ENCODE measurements at regions not wholly inside any gene's neighbourhood (a gene's known extent, or its start where the extent isn't known, plus 50 kb on each side); places are given as distances from the start of the nearest gene placed in this dataset.

GRCh38 chr2:217722883-217723472 lies 279.8 kb downstream of the TNS1 start:
- TF ChIP-seq RAD21 (IDR thresholded peaks at IDR 0.05; ENCODE audit: low read length) (no peak), FOXJ3 (CRISPR knock-in tag; IDR thresholded peaks at IDR 0.05) (no peak), JUND (IDR thresholded peaks at IDR 0.05) (no peak), CTCF (IDR thresholded peaks at IDR 0.05) (no peak), GABPA (IDR thresholded peaks at IDR 0.05; ENCODE audit: low read depth) (no peak), MXI1 (IDR thresholded peaks at IDR 0.05; ENCODE audit: low read depth, low read length) (no peak), TAF1 (IDR thresholded peaks at IDR 0.05; ENCODE audit: borderline replicate concordance, low read depth, low read length) (no peak)
